Coronary artery (tissue), 2 donors: ENCODE measurements at regions not wholly inside any gene's neighbourhood (a gene's known extent, or its start where the extent isn't known, plus 50 kb on each side); places are given as distances from the start of the nearest gene placed in this dataset.

ENCODE experiments used
- DNase-seq: peaks from one replicate; pipeline ENCODE4 v3.0.0-alpha.2; 2017; ENCODE audit warnings: low spot score
- H3K27ac ChIP-seq, 2 donors: fragments of 200-600 bp; sonication (generic); one replicate each; pipeline ENCODE4 v1.5.1; 2016 to 2019
- H3K4me3 ChIP-seq: fragments of 200-600 bp; sonication (generic); 2 replicates; pipeline ENCODE4 v1.5.1; 2016; ENCODE audit warnings: mild to moderate bottlenecking, moderate library complexity
- TF ChIP-seq, protein P1 (sequence below): fragments of 200-600 bp; sonication (generic); IDR thresholded peaks from one replicate; pipeline ENCODE4 v1.5.1; 2019; ENCODE audit warnings: antibody characterized with exemption

- no peak overlapping the region for H3K4me3 ChIP-seq
- H3K27ac ChIP-seq, result no peak overlapping the region
- TF ChIP-seq, protein P1, sequence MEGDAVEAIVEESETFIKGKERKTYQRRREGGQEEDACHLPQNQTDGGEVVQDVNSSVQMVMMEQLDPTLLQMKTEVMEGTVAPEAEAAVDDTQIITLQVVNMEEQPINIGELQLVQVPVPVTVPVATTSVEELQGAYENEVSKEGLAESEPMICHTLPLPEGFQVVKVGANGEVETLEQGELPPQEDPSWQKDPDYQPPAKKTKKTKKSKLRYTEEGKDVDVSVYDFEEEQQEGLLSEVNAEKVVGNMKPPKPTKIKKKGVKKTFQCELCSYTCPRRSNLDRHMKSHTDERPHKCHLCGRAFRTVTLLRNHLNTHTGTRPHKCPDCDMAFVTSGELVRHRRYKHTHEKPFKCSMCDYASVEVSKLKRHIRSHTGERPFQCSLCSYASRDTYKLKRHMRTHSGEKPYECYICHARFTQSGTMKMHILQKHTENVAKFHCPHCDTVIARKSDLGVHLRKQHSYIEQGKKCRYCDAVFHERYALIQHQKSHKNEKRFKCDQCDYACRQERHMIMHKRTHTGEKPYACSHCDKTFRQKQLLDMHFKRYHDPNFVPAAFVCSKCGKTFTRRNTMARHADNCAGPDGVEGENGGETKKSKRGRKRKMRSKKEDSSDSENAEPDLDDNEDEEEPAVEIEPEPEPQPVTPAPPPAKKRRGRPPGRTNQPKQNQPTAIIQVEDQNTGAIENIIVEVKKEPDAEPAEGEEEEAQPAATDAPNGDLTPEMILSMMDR, result no peak
- DNase-seq, result no peak
Observed at GRCh38 chr1:60823151-60823550, 259.2 kb upstream of the NFIA start.

DNA sequence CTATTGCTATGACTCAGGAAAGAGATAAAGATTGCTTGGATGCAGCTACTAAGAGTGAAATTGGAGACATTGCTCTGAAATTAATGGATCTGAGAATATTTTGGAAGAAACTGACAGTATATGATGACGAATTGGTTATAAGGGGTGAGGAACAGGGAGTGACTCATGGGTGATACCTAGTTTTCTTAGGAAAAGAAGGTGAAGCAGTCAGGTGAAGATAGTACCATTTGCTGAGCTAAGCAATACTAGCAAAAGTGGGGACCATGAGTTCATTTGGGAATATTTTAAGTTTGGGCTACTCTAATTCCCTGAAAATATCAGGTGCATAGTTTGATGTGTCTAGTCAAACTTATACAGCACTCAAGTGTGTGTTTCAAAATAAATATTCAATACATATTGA, 260.1 kb upstream of the NFIA start:
- DNase-seq, result no peak
- H3K4me3 ChIP-seq, result no peak overlapping the region
- TF ChIP-seq, protein P1, result no peak
- H3K27ac ChIP-seq, result no peak overlapping the region

- Histone ChIP-seq H3K27ac (no peak overlapping the region), H3K4me3 (no peak overlapping the region)
- TF ChIP-seq, protein P1, result no peak
- DNase-seq, result no peak
Observed at GRCh38 chr1:60821156-60821555, 261.2 kb upstream of the NFIA start.

DNA sequence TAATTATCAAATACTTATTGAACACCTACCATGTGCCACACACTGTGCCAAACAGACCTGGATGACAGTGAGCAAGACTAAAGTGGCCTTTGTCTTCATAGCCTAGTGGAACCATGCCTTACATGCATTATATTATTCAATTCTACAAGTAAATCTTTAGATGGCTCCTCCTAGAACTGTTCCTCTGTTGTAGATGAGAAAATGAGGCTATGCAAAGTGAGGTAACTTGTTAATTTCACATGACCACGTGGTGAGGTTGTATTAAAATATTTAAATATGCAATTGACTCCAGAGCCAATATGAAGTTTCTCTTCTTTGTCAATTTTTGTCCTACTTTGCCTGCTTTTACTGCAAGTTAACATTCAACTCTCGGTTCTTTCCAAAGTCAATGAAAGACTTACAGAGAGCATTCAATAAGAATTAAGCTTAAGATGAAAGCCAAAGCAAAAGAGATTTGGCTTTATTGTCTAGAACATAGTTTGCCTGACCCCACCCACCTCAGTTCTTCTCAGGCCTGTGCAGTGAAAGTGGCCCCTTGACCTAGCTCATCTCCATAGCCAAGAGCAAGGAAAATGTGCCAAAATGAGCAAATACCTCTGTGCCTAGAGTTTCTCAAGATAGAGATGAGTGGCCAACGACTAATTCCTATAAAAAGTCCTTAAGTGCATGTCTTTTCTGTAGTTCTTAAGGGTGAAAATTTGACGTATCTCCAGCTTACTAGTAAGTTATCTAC, 263.2 kb upstream of the NFIA start:
- Histone ChIP-seq H3K27ac (no peak overlapping the region), H3K4me3 (no peak overlapping the region)
- no peak for DNase-seq
- TF ChIP-seq, protein P1, result no peak

- TF ChIP-seq, protein P1, result no peak
- Histone ChIP-seq H3K27ac (no peak overlapping the region), H3K4me3 (no peak overlapping the region)
- DNase-seq, result no peak
Observed at GRCh38 chr1:60813071-60813470, 269.3 kb upstream of the NFIA start.

- H3K27ac ChIP-seq, result no peak overlapping the region
- no peak for DNase-seq
- TF ChIP-seq, protein P1, result no peak
- no peak overlapping the region for H3K4me3 ChIP-seq
Observed at GRCh38 chr1:60809204-60809980, 273.0 kb upstream of the NFIA start.

DNA sequence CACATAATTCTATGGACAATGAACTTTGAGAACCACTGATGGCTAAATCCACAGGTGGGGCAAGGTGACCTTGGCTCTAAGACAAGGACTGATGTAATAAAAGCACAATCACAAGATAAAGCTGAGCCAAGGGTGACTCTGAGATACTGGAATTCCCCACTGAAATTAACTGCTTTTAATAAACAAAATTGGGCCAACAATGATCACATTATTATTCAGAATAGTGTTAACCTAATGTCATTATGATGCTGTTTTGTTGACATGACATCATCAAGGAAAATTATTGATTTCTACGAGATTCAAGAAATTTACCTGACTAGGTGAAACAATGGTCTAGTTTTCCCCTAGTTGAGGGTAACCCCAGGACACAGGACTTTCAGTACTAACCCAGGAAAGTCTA, 273.7 kb upstream of the NFIA start:
- no peak overlapping the region for H3K4me3 ChIP-seq
- TF ChIP-seq, protein P1, result no peak
- H3K27ac ChIP-seq, result no peak overlapping the region
- no peak for DNase-seq
